D721Med (cell line): ENCODE measurements at regions not wholly inside any gene's neighbourhood (a gene's known extent, or its start where the extent isn't known, plus 50 kb on each side); places are given as distances from the start of the nearest gene placed in this dataset.
A peak's percentile ranks its signal among the peaks of the same experiment; 100 is the strongest.

Experiments used
- DNase-seq: peaks from one replicate; pipeline ENCODE4 v3.0.0; 2011; ENCODE audit warnings: low spot score; ENCODE audit not compliant: insufficient read length
- FAIRE-seq: peaks from 2 replicates; lab custom pipeline; 2011; peaks lifted over from hg19 to GRCh38; lab: Jason Lieb, UNC
- TF ChIP-seq, protein P1 (sequence below): IDR thresholded peaks from 2 replicates; pipeline ENCODE4 v1.5.1; 2012; ENCODE audit warnings: mild to moderate bottlenecking, control low read depth; ENCODE audit not compliant: insufficient read depth; ENCODE audit errors: missing control alignments

GRCh38 chr2:104704496-104705245 is 149.2 kb upstream of the POU3F3 start:
- TF ChIP-seq, protein P1, sequence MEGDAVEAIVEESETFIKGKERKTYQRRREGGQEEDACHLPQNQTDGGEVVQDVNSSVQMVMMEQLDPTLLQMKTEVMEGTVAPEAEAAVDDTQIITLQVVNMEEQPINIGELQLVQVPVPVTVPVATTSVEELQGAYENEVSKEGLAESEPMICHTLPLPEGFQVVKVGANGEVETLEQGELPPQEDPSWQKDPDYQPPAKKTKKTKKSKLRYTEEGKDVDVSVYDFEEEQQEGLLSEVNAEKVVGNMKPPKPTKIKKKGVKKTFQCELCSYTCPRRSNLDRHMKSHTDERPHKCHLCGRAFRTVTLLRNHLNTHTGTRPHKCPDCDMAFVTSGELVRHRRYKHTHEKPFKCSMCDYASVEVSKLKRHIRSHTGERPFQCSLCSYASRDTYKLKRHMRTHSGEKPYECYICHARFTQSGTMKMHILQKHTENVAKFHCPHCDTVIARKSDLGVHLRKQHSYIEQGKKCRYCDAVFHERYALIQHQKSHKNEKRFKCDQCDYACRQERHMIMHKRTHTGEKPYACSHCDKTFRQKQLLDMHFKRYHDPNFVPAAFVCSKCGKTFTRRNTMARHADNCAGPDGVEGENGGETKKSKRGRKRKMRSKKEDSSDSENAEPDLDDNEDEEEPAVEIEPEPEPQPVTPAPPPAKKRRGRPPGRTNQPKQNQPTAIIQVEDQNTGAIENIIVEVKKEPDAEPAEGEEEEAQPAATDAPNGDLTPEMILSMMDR = no peak
- DNase-seq (no peak), FAIRE-seq (no peak)

DNA sequence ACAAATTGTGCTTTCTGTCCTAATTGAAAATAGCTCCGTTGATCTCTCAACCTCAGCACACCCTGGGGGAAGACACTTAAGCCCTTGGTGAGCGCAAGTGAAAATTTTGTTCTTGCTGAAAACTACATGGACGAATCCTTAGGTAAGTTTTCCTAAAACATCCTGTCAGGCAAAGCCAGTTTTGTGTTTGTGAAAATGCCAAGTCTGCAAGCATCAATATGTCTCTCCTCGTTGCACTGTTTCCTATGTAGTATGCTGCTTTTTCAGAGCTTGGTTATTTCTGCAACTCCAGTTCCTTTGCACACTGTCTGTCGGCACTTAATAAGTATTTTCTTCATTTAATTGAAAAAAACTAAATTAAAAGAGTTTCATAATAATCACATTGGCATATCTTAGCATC is 146.9 kb upstream of the POU3F3 start:
- TF ChIP-seq, protein P1 = no peak
- no peak for FAIRE-seq
- no peak for DNase-seq

DNA sequence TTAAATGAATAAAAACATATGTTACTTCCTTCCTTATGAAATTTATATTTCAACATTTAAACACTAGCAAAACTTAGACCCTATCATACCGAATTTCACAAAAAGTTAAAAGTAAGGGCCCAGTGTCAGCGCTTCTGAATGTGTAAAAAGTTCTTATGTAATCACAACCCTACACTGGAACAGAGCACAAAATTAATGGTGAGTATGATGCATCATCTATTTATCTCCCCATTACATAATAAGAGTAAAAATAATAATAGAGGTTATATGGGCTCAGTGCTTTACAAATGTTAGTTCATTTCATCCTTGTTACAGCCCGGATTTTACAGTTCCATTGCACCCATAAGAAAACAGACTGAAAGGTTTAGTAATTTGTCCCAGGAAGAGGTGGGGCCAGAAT is 144.9 kb upstream of the POU3F3 start:
- TF ChIP-seq, protein P1 = no peak
- no peak for FAIRE-seq
- DNase-seq = no peak

DNA sequence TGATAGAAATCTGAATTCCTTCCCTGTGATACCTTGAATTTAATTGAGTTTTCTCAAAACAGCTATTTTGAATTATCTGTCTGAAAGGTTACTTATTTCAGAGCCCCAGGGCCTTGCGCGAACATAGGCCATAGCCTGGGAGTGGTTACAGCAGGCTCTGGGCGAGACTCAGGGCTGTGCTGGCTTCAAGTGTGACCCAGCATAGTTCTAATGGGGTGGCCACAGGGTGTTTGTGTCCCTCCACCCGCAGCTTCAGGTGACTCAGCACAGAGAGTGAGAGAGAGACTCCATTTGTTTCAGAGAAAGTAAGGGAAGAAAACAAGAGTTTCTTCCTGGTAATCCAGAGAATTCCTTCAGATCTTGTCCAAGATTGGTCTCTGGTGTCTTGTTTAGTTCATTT is 137.9 kb upstream of the POU3F3 start:
- TF ChIP-seq, protein P1 = no peak
- no peak for FAIRE-seq
- no peak for DNase-seq

DNA sequence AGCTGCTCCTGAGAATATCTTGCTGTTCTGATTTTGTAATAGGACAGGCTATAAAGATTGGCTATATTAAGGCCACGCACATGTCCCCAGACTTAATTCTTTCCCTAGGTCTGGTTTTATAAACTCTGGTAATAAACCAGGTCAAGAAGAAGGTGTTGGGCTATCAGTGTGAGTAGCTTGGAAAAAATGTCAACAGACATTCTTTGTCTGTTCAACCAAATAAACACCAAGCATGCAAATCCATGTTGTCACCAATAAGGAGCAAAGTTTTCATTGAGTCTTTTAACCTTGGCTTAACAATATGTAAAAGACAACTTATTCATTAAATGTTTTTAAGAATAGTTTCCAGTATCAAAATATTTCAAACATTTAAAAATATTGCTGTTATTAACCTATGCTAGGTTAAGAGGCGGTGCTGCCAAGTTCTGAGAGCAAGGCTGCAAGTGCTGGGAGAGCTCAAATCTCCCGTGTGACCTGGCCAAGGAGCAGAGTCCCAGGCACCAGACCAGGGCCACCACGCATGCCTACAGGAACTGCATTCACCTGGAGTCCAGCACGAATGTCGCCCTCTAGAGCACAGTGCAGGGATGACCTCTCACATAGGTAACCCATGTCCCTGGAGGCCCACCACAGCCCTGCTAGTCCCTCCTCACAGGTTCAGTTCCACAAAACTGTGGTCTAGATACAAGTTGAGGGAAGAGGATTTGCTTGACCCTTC is 120.5 kb upstream of the POU3F3 start:
- TF ChIP-seq, protein P1 = peak; percentile 32
- DNase-seq (no peak), FAIRE-seq (no peak)

GRCh38 chr2:104734937-104735586 is 118.9 kb upstream of the POU3F3 start:
- DNase-seq (no peak), FAIRE-seq (no peak)
- TF ChIP-seq, protein P1 = no peak
